Peyer's patch (tissue), 4 donors: ENCODE measurements at regions not wholly inside any gene's neighbourhood (a gene's known extent, or its start where the extent isn't known, plus 50 kb on each side); places are given as distances from the start of the nearest gene placed in this dataset.

Source experiments
- POLR2A ChIP-seq, 2 donors: fragments of 450-650 bp; IDR thresholded peaks; one replicate each; pipeline ENCODE4 v1.5.1; 2017; ENCODE audit warnings: antibody characterized with exemption in 2 of 2, mild to moderate bottlenecking in 2 of 2, moderate library complexity in 2 of 2
- TF ChIP-seq, protein P1 (sequence below), 6 experiments: fragments of 450-650 bp in 4 of 6; fragments of 200-600 bp in 2 of 6; sonication (generic) in 1 of 6; IDR thresholded peaks; one replicate each; pipeline ENCODE4 v1.5.1; 2017 to 2019; ENCODE audit warnings: antibody characterized with exemption in 6 of 6, mild to moderate bottlenecking in 3 of 6, moderate library complexity in 1 of 6

DNA sequence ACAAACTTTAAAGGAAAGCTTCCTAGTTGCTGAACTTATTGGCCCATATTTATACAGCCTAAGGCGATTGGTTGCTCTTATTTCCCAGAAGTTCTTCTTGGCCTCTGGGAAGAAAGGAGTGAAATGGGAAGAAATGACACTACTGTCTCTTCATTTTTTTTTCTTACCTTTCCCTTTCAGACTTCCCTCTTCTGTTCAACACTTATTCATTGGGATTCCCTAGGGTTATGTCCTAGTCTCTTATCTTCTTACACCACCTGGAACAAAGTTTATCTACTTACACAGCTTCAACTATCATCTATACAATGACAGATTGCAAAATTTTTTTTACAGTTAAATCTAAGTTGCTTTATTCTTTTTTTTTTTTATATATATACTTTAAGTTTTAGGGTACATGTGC is 68.0 kb downstream of the SNX12 start:
- TF ChIP-seq, protein P1, sequence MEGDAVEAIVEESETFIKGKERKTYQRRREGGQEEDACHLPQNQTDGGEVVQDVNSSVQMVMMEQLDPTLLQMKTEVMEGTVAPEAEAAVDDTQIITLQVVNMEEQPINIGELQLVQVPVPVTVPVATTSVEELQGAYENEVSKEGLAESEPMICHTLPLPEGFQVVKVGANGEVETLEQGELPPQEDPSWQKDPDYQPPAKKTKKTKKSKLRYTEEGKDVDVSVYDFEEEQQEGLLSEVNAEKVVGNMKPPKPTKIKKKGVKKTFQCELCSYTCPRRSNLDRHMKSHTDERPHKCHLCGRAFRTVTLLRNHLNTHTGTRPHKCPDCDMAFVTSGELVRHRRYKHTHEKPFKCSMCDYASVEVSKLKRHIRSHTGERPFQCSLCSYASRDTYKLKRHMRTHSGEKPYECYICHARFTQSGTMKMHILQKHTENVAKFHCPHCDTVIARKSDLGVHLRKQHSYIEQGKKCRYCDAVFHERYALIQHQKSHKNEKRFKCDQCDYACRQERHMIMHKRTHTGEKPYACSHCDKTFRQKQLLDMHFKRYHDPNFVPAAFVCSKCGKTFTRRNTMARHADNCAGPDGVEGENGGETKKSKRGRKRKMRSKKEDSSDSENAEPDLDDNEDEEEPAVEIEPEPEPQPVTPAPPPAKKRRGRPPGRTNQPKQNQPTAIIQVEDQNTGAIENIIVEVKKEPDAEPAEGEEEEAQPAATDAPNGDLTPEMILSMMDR (IDR thresholded peaks at IDR 0.05): no peak
- no peak for TF ChIP-seq POLR2A (IDR thresholded peaks at IDR 0.05)
